HG03025 (cell line): ENCODE measurements at regions not wholly inside any gene's neighbourhood (a gene's known extent, or its start where the extent isn't known, plus 50 kb on each side); places are given as distances from the start of the nearest gene placed in this dataset.

ENCODE experiments used
- ATAC-seq: cut with Tn5 transposase; IDR thresholded peaks from one replicate; pipeline ENCODE4 v1.9.1; 2021; ENCODE audit warnings: mild to moderate bottlenecking, moderate library complexity; ENCODE audit not compliant: unreplicated experiment, low FRiP score

- ATAC-seq = no peak
These were observed 59.3 kb upstream of the COMTD1 start for GRCh38 chr10:75294866-75295701.

GRCh38 chr10:75294518-75294865, 58.7 kb upstream of the COMTD1 start:
- ATAC-seq = no peak

GRCh38 chr10:75294031-75294437, 58.3 kb upstream of the COMTD1 start:
- no peak for ATAC-seq

GRCh38 chr10:75293446-75293820, 57.7 kb upstream of the COMTD1 start:
- no peak for ATAC-seq

GRCh38 chr10:75292794-75293445, 57.2 kb upstream of the COMTD1 start:
- ATAC-seq = no peak

- ATAC-seq = no peak
These were observed 56.0 kb upstream of the COMTD1 start for GRCh38 chr10:75291805-75292204.

- ATAC-seq = no peak
These were observed 52.5 kb upstream of the COMTD1 start for GRCh38 chr10:75288140-75288711.

GRCh38 chr10:75287697-75288096, 51.9 kb upstream of the COMTD1 start:
- no peak for ATAC-seq

- no peak for ATAC-seq
These were observed 51.1 kb upstream of the COMTD1 start for GRCh38 chr10:75286901-75287300.
